Posterior vena cava (tissue), 2 donors: ENCODE measurements at regions not wholly inside any gene's neighbourhood (a gene's known extent, or its start where the extent isn't known, plus 50 kb on each side); places are given as distances from the start of the nearest gene placed in this dataset.

Experiments
- DNase-seq: peaks from one replicate; pipeline ENCODE4 v3.0.0-alpha.2; 2020; ENCODE audit warnings: low spot score
- intact Hi-C, 2 donors: fragments of 100-400 bp; cut with DNase I; formaldehyde crosslinking; loops; one replicate each; pipeline versions ENCODE4 v1.14.1 to v1.14.2; 2022 to 2023
- donor health status: DM: yes; HTN: yes; CAD: no.
- donor health status: DM: yes; HTN: yes; CAD: no.

DNA sequence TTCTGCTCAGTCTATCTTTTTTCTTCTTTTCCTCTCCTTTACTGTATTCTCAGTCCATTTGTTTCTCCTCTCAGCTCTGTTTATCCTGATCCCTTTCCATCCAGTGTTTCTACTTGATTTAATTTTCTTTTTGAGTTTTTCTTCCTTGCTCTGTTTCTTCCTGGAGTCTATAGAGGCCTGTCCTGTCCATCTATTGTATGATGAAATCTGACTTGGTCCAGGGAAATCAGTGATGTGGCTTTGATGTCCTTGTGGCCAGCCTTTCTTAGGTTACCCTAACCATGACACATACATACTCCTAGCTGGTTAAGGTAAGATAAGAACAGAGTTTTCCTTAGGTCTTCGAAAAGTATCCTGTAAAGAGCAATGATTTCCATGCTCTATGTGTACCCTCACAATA lies 89.3 kb upstream of the LNX1 start:
- DNase-seq: no peak
- intact Hi-C loops: no loop called here

DNA sequence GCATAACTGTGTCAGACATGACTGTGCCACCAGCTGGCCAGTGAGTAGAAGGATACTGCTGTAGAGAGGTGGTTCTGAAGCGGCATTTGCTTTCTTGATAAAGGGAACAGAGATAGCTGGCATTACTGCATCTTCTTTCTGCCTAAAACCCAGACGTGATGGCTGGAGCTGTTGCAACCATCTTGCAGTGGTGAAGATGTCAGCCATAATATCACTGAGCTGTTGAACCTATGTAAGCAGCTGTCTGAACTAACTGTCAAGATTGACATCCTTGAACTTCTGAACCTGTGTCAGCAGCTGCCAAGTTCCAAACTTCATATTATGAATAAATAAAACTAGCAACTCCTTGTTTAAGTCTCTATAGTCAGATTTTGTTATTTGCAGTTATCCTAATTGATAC lies 88.9 kb upstream of the LNX1 start:
- intact Hi-C loops: no loop called here
- DNase-seq: no peak

DNA sequence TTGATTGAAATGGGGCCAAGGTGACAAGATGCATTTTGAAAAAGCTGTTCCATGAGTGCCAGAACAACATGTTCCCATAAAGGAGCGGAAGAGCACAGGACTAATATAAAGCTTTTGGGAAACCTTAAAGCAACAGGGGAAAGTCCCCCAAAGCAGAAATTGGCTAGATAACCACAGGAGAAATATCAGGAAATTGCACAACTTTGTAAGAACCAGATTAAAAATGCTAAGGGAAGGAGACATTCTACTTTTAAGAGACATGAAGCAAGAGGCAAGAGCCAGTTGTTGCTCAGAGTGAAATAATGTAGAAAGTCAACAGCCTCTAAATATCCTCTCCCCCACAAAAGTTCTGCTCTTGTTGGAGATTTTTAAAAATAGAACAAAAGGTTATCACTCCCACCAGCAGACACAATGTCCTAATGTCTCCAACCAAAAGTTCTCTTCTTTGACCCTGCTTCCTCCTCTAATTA lies 85.2 kb upstream of the LNX1 start:
- intact Hi-C loops: no loop called here
- no peak for DNase-seq

DNA sequence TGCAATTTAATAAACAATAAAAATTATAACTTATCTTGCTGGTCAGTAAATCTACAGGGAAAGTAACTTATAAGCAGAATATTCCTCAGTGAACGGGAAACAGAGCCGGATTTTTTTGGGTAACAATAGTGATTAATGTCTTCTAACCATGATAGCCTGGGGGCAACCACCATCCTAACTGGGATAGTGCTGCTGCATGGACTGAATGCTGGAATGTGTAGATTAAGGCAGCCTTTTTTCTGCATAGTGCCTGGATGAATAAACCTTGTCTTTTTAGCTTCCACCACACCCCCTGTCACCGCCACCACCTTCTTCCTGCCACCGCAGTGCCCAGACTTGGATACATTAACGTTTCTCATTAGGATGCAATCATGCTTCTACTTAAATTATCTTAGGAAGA lies 83.6 kb upstream of the LNX1 start:
- intact Hi-C loops: no loop called here
- no peak for DNase-seq

DNA sequence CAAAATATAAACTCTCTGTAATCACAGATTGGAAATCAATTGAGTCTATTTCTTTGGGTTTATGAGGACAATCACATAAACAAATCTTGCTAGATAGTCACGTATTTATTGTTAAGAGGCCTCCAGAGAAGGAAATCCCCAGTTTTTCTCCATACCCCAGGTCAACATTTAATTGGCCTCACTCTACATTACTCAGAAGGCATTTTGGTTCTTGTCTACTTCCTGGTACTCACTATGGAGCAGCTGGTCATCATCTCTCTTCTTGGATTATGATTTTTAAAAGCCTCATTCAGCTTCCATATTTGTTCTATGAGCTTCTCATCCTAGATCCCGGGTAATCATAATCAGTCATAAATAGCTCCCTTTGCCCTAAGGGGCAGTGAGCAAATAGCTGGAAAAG lies 81.6 kb upstream of the LNX1 start:
- DNase-seq: no peak
- intact Hi-C loops: no loop called here

DNA sequence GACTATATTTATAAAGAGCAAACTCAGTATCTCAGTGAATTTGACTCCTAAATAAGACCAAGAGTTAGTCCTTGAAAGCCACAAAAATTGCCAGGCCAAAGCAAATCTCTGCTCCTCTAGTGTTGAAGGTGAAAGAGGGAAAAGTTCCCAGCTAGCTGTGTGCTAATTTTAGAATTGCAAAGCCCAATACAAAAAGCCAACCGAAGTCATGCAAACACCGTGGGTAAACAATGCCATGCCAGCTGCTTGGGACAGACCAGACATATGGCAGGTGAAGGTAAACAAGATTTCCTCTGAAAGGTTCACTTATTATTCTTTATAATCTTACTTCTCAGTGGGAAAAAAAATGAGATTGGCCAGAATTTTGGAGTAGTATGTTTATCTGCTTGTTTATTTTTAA lies 80.5 kb upstream of the LNX1 start:
- DNase-seq: no peak
- intact Hi-C loops: no loop called here

DNA sequence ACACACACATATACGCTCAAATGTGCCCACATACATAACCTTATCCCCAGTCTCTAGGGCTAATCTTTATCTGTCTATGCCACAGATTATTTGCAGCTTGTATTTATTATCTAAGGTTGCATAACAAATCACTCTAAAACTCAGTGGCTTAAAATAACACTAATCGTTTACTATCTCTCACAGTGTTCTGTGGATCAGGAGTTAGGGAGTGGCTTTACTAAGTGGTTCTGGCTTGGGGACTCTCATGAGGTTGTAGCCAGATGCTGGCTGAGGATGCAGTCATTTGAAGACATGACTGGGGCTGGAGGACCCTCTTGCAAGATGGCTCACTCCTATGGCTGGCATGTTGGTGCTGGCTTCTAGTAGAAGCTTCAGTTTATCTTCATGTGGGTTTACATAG lies 68.5 kb upstream of the LNX1 start:
- intact Hi-C loops: no loop called here
- no peak for DNase-seq

DNA sequence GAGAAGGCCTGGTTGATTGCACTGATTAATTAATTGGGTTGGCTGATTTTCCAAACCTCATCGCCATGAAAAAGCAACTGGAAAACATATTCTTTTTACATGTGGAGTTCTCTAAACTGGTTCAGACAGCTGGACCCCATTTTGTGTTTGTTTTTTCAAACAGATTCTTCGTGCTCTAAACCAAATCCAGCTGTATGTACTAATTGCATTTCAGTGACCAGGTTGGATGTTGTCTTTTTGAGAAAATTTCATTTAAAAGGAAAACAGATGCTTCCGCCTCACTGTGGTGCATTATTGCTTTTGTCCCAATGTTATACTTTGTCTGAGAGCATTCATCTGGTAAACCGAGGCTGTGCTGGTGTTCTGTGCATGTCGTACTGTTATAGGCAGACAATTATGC lies 67.8 kb upstream of the LNX1 start:
- intact Hi-C loops: no loop called here
- no peak for DNase-seq

DNA sequence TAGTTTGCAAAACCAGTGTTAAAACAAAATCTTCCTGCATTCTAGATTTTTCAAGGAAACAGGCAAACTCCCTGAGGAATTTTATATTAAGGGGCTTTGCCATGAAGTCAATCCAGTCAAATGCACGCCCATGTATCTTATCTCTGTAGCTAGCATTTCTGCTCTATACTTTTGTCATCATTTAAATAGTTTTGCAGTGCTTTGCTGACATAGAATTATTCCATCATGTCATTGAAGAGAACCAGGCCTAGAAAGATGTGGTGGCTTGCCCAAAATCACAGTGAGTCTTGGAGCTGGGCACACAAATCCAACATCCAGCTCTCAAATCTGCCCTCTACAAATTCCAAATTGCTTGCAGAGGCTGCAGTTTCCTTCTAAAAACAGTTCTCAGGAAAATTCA lies 66.7 kb upstream of the LNX1 start:
- intact Hi-C loops: no loop called here
- DNase-seq: no peak

DNA sequence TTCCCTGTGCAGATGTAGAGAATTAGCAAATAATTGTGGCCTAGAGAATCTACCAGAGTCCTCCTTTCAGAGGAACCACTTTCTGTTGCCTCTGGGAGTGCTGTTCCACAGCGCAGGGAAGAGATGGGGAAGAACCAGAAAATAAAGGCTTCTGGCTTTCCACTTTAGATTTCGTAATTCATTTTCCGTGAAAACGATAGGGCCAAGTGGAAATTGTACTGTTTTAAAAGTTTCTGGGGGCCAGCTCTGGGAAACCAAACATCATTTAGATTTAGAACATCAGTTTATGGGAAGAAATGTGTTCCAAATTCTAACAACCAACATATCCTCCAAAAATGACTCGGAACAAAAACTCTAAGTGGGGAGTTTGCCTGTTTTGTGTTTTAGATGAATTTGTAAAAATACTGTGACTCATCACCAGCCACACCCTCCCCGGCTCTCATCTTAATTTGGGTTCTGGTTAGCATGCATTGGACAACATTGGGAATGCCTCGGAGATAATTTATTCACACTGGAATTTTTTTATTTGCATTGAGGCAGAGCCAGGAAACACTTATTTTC lies 65.2 kb upstream of the LNX1 start:
- intact Hi-C loops: no loop called here
- no peak for DNase-seq

DNA sequence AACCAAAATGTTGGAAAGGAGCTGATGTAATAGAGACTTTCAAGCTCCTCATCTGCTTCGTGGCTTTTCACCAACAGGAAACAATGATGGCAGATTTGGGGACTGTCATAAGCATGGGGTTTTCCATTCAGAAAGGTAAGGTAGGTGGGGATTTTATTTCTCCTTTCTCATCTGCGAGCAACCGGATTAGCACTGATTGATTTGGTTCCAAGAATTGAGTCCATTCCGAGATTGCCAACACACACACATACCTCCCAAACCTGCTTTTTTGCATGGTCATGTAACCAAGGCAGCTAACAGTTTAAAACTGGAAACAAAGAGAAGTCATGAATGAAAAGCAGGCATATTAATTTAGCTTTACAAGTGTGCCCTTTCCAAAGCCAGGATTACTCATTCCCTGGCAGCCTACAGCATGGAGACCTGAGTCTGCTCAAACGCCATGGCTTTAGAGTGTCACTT lies 63.0 kb upstream of the LNX1 start:
- intact Hi-C loops: no loop called here
- no peak for DNase-seq

DNA sequence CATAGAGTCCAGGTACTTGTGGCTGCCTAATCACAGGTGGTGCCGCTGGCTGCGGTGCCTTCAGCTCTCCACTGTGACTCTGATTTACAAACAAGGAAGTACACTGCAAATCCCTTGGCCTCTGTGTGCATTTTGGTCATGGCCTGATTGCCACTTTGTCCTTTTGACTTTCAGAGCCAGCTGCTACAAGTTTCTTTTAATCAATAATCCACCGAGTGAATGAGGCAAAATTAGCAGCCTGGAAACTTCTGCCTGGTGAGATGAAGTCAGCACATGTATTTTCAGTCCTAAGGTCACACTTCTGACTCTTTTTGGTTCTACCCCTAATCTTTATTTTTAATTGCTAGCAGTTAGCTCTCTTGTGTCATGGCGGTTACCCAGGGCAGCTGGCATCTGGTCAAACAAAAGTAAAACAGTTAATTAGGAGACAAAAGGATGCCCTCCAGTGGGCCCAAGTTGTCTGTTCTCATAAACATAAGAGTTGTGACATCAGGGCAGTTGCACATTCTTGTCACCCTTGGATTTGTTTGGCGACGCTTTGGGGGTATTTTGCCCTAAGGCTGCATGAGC lies 62.3 kb upstream of the LNX1 start:
- intact Hi-C loops: no loop called here
- no peak for DNase-seq

DNA sequence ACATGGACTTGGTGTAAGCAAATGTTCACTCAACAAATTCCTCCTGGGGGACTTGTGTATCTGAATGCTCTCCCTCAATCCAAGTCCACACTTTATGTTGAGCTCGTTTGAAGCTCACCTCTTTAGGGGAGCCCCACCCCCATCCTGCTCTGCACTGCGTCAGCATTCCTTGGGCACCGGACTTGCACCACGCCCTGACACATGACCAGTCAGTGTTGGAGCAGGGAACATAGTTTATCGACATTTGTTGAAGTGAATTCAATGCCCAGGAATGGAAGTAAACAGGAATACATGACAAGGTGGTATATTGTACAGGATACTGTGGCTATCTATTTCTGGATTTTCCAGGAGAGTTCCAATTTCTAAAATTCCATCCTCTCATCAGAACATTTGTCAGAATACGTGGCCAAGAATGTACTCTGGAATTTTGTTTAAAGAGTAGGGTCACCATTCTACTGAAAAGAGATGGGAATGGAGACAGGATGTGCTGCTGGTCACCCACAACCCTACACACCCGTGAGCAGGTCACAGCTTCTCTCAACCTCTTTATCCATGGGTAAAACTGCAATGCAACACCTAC lies 60.0 kb upstream of the LNX1 start:
- intact Hi-C loops: no loop called here
- DNase-seq: no peak

DNA sequence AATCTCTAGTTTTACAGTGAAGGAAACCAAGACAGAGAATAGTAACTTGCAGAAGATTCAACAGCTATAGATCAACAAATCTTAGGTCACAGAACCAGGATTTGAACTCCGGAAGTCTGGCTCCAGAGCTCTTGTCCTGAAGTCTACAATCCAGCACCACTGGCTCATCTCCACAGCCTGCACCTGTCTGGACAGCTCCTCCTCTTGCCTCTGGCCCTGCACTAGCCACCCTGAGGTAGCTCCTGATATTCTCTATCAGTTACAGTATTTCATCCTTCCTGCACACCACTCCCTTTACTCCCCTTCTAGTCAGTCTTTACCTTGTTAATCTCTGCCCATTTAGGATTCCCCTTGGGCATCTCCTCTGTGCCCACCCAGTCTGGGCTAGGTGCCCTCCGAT lies 58.1 kb upstream of the LNX1 start:
- no peak for DNase-seq
- intact Hi-C loops: no loop called here

DNA sequence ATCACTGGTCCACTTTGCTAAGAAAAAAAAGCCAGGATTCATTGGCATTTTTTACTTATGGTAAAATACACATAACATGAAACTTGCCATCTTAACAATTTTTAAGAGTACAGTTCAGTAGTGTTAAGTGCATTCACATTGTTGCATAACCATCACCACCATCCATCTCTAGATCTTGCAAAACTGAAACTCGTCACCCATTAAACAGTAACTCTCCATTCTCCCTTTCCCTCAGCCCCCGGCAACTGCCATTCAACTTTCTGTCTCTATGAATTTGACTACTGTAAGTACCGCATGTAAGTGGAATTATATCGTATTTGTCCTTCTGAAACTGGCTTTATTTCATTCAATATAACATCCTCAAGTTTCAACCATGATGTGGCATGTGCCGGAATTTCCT lies 56.3 kb upstream of the LNX1 start:
- intact Hi-C loops: no loop called here
- DNase-seq: no peak

DNA sequence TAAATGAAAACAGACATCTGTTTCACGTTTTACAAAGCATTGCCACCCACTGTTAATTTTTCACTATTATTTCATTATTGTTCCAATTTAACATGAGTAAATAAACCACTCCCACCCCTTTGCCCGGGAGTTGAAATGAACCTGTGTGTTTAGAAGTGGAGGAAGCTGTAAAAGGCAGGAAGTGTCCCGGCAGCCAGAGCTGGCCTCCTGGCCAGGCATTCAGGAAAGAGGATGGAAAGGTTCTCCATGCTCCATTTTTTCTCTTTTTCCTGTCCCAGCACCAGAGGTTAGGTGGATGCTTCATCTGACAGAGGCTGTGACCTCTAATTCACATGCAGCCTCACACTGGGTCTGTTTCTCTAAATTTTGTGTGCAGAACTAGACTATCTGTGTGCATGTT lies 55.5 kb upstream of the LNX1 start:
- intact Hi-C loops: no loop called here
- DNase-seq: no peak

DNA sequence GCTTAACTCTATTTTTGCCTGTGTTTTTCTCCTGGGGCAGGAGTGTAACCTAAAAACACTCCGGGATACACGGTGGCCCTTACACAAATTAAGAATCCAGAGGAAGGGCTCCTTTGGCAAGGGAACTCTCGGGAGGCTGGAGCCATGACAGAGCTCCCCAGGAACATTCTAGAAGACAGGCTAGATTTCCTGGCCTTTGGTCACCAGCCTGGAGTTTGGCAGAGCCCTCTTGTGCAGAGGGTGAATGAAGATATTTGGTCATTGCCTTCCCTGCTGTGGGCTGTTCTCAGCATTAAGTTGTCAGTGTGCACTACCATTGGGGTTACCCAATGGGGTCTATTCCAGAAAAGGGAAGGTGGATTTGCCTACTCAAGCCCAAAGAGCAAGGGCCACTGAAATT lies 53.8 kb upstream of the LNX1 start:
- intact Hi-C loops: no loop called here
- DNase-seq: no peak

DNA sequence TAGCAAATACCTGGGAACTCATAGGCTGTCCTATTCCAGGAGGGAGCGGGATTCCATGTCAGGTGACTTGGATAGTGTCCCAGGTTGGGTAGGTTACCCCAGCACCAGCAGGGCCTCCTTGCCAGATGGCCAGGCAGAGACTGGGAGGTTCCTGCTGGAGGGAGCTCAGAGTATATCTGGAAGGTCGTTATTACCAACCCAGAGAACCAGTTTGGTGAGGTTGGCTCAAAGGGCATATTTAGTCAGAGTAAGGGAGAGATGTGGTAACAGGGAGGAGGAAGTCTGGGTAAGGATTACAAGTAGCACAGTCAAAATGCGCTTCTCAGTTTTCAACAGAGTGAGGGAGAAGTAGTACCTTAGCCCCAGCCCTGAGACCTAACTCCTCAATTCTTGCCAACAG lies 53.3 kb upstream of the LNX1 start:
- intact Hi-C loops: no loop called here
- no peak for DNase-seq
